B cell (primary cell): ENCODE measurements at regions not wholly inside any gene's neighbourhood (a gene's known extent, or its start where the extent isn't known, plus 50 kb on each side); places are given as distances from the start of the nearest gene placed in this dataset.

Source experiments
- CTCF ChIP-seq: fragments of 200-600 bp; IDR thresholded peaks from one replicate; pipeline ENCODE4 v1.8.0; 2022; ENCODE audit warnings: antibody characterized with exemption, mild to moderate bottlenecking
- EZH2 ChIP-seq: IDR thresholded peaks from 2 replicates; pipeline ENCODE4 v1.6.1; 2012; ENCODE audit warnings: borderline replicate concordance, low read depth, mild to moderate bottlenecking, moderate library complexity, low read length; ENCODE audit not compliant: insufficient read depth, poor library complexity, severe bottlenecking

GRCh38 chr6:33894438-33894837 lies 90.6 kb upstream of the MLN start:
- no peak for TF ChIP-seq CTCF
- no peak for TF ChIP-seq EZH2
